ENCODE measurements at regions not wholly inside any gene's neighbourhood (a gene's known extent, or its start where the extent isn't known, plus 50 kb on each side); places are given as distances from the start of the nearest gene placed in this dataset.

DNA sequence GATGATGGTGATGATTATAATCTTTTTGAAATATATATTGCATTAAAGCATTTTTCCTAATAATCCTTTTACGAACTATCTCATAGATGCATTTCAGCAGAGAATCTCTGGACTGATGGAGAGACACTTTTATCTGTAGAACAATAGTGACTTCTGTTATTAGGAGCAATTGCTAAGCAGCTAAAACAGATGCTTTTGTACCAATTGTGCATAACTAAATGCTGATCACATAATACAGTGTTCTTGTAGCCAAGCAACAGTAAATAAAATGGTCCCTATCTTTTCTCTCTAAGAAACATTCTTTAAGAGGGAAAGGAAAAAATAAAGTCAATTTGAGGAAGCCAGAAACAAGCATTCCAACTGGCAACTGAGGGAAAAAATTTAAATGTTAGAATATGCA is 405.8 kb upstream of the GOLIM4 start:
- WGBS, 2 donors = 81 to 94% methylated on average over 1 of the region's 1 CpG
- TF ChIP-seq POLR2A (IDR thresholded peaks at IDR 0.05) = no peak
- TF ChIP-seq, protein P1, sequence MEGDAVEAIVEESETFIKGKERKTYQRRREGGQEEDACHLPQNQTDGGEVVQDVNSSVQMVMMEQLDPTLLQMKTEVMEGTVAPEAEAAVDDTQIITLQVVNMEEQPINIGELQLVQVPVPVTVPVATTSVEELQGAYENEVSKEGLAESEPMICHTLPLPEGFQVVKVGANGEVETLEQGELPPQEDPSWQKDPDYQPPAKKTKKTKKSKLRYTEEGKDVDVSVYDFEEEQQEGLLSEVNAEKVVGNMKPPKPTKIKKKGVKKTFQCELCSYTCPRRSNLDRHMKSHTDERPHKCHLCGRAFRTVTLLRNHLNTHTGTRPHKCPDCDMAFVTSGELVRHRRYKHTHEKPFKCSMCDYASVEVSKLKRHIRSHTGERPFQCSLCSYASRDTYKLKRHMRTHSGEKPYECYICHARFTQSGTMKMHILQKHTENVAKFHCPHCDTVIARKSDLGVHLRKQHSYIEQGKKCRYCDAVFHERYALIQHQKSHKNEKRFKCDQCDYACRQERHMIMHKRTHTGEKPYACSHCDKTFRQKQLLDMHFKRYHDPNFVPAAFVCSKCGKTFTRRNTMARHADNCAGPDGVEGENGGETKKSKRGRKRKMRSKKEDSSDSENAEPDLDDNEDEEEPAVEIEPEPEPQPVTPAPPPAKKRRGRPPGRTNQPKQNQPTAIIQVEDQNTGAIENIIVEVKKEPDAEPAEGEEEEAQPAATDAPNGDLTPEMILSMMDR (IDR thresholded peaks at IDR 0.05) = no peak
- no peak for DNase-seq (ENCODE audit: low spot score in 2 of 2)
- H3K4me3 ChIP-seq (ENCODE audit: low read depth, poor library complexity, severe bottlenecking) = no peak overlapping the region
- intact Hi-C loops (cut with DNase I; ENCODE audit: low total_unique reads) = no loop called here

DNA sequence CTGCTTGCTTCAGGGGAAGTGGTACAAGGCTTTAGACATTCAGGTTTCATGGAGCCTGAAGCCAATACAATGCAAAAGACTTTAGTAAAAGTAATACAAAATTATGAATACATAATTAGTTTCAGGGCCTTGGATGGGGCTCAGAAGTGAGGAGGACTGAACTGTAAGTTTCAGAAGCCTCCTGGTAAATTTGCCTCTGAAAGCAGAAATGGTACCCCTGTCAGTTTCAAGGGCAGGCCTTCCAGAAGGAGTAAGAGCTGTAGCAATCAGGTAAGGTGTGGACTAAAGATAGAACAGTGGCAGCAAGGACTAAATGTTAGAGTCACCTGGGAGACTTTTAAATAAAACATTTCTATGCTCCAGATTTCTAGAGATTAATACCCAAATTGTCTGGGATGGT is 402.5 kb upstream of the GOLIM4 start:
- TF ChIP-seq POLR2A (IDR thresholded peaks at IDR 0.05) = no peak
- TF ChIP-seq, protein P1 (IDR thresholded peaks at IDR 0.05) = no peak
- DNase-seq (ENCODE audit: low spot score in 2 of 2) = no peak
- intact Hi-C loops (cut with DNase I; ENCODE audit: low total_unique reads) = no loop called here
- H3K4me3 ChIP-seq (ENCODE audit: low read depth, poor library complexity, severe bottlenecking) = no peak overlapping the region

DNA sequence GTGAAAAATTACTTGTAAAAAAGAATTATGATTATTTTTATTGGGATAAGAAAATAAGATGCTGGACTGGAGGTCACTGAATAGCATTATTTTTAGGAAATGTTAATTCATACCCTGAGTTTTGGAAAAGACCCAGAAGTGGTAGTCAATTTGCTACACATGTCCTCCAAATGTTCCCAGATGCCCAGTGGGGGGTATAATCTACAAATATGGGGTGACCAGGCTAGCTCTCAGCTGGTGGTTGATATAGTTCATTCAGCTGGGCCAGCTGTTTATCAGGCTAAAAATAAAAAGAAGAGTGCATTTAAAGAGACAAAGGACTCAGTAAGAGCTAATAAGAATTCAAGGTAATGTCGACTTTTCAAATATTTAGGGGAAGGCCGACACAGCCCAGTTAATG is 402.0 kb upstream of the GOLIM4 start:
- 77 to 78% methylated on average over 2 of the region's 2 CpGs for WGBS, 2 donors
- TF ChIP-seq, protein P1 (IDR thresholded peaks at IDR 0.05) = no peak
- no peak for TF ChIP-seq POLR2A (IDR thresholded peaks at IDR 0.05)
- DNase-seq (ENCODE audit: low spot score in 2 of 2) = no peak
- intact Hi-C loops (cut with DNase I; ENCODE audit: low total_unique reads) = no loop called here
- no peak overlapping the region for H3K4me3 ChIP-seq (ENCODE audit: low read depth, poor library complexity, severe bottlenecking)

DNA sequence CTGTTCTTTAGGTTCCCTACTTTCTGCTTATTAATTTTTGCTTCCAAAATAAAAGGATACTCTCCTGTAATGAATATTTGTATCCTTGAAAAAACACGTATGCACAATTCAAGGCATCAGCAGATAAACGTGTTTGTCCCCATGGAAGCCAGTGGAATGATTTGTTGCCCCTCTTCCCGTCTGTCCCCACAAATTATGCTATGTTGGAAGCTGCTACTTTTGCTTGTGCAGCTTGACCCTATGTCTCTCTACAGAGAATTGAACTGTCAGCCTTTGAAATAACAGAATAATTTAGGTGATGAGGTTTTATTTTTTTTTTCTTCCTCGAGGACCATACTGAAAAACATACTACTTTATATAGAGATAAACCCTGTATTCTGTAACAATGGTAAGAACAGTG is 401.5 kb upstream of the GOLIM4 start:
- intact Hi-C loops (cut with DNase I; ENCODE audit: low total_unique reads) = no loop called here
- H3K4me3 ChIP-seq (ENCODE audit: low read depth, poor library complexity, severe bottlenecking) = no peak overlapping the region
- WGBS, 2 donors = 55 to 56% methylated on average over 4 of the region's 4 CpGs
- DNase-seq (ENCODE audit: low spot score in 2 of 2) = no peak
- no peak for TF ChIP-seq POLR2A (IDR thresholded peaks at IDR 0.05)
- TF ChIP-seq, protein P1 (IDR thresholded peaks at IDR 0.05) = no peak

DNA sequence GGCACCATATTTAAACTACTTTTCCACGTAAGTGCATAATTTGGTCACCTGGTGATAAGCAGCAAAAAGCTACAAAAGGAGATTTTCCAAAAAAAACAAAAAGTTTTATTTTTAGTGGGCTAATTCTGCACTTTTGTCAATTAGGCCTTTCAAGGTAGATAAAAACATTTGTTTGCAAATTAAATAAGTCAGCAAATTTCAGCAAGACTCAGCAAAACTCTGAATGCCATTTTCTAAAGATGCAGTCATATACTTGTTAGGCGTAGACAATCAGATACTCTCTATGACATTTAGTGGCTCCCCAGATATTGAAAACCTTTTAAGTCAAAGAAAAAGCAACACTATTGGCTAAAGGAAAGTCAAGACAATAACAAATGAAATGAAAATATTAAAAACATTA is 400.2 kb upstream of the GOLIM4 start:
- intact Hi-C loops (cut with DNase I; ENCODE audit: low total_unique reads) = no loop called here
- no peak for DNase-seq (ENCODE audit: low spot score in 2 of 2)
- H3K4me3 ChIP-seq (ENCODE audit: low read depth, poor library complexity, severe bottlenecking) = no peak overlapping the region
- 72 to 83% methylated on average over 2 of the region's 2 CpGs for WGBS, 2 donors
- no peak for TF ChIP-seq POLR2A (IDR thresholded peaks at IDR 0.05)
- TF ChIP-seq, protein P1 (IDR thresholded peaks at IDR 0.05) = no peak

DNA sequence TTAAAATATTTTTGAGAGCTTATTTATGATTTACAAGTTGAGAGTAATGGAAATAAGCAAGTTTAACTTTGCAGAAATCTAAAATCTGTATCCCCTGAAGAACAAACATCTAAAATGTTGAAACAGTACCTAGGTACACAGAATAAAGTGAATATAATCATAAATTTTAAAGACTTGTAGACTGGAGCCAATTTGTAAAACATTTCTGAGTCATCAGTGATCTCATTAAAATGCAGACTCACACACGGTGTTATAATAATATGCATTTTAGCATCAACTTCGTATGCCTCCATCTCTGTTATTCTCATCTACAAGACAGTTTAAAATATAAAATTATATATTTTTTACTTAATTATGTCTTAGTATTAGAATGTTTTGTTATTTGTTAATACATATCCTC is 399.5 kb upstream of the GOLIM4 start:
- H3K4me3 ChIP-seq (ENCODE audit: low read depth, poor library complexity, severe bottlenecking) = no peak overlapping the region
- DNase-seq (ENCODE audit: low spot score in 2 of 2) = no peak
- intact Hi-C loops (cut with DNase I; ENCODE audit: low total_unique reads) = no loop called here
- TF ChIP-seq POLR2A (IDR thresholded peaks at IDR 0.05) = no peak
- TF ChIP-seq, protein P1 (IDR thresholded peaks at IDR 0.05) = no peak
- 41 to 51% methylated on average over 2 of the region's 2 CpGs for WGBS, 2 donors
